ENCODE measurements at regions not wholly inside any gene's neighbourhood (a gene's known extent, or its start where the extent isn't known, plus 50 kb on each side); places are given as distances from the start of the nearest gene placed in this dataset.

DNA sequence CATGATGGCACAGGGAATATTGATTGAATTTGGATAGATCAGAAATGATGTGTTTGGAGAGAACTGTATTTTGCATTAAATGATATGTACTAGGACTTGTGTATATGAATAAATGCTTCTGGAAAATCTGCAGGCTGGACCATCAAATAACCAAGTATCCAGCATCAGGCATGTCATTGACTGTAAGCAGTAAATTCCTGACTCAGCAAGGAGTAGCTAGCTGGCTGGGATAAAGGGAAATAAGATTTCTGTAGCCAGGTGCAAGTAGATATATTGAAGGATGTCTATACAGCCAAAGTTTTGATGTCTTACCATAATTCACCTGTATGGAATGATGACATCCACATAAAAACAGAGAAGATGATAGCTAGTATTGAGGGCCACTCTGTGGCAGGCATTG lies 809.6 kb downstream of the CDH11 start:
- no peak overlapping the region for H3K27ac ChIP-seq (ENCODE audit: low read length)
- H3K27me3 ChIP-seq (ENCODE audit: insufficient read depth, low read depth, low read length) = no peaks in the 10 kb centered on the region
- H3K9me3 ChIP-seq (ENCODE audit: low read length) = no peaks in the 10 kb centered on the region
- no peak for TF ChIP-seq POLR2AphosphoS5 (IDR thresholded peaks at IDR 0.05)
- TF ChIP-seq RAD21 (conservative IDR thresholded peaks at IDR 0.05) = no peak
- TF ChIP-seq TAF1 (IDR thresholded peaks at IDR 0.05; ENCODE audit: low read depth) = no peak
- TF ChIP-seq SMC3 (conservative IDR thresholded peaks at IDR 0.05; ENCODE audit: poor library complexity) = no peak
- TF ChIP-seq, protein P1, sequence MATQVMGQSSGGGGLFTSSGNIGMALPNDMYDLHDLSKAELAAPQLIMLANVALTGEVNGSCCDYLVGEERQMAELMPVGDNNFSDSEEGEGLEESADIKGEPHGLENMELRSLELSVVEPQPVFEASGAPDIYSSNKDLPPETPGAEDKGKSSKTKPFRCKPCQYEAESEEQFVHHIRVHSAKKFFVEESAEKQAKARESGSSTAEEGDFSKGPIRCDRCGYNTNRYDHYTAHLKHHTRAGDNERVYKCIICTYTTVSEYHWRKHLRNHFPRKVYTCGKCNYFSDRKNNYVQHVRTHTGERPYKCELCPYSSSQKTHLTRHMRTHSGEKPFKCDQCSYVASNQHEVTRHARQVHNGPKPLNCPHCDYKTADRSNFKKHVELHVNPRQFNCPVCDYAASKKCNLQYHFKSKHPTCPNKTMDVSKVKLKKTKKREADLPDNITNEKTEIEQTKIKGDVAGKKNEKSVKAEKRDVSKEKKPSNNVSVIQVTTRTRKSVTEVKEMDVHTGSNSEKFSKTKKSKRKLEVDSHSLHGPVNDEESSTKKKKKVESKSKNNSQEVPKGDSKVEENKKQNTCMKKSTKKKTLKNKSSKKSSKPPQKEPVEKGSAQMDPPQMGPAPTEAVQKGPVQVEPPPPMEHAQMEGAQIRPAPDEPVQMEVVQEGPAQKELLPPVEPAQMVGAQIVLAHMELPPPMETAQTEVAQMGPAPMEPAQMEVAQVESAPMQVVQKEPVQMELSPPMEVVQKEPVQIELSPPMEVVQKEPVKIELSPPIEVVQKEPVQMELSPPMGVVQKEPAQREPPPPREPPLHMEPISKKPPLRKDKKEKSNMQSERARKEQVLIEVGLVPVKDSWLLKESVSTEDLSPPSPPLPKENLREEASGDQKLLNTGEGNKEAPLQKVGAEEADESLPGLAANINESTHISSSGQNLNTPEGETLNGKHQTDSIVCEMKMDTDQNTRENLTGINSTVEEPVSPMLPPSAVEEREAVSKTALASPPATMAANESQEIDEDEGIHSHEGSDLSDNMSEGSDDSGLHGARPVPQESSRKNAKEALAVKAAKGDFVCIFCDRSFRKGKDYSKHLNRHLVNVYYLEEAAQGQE (IDR thresholded peaks at IDR 0.05; ENCODE audit: borderline replicate concordance) = no peak
- no peak for TF ChIP-seq MXI1 (conservative IDR thresholded peaks at IDR 0.05; ENCODE audit: poor library complexity, severe bottlenecking)
- TF ChIP-seq EP300 (conservative IDR thresholded peaks at IDR 0.05; ENCODE audit: poor library complexity, severe bottlenecking) = no peak
- TF ChIP-seq, protein P2, sequence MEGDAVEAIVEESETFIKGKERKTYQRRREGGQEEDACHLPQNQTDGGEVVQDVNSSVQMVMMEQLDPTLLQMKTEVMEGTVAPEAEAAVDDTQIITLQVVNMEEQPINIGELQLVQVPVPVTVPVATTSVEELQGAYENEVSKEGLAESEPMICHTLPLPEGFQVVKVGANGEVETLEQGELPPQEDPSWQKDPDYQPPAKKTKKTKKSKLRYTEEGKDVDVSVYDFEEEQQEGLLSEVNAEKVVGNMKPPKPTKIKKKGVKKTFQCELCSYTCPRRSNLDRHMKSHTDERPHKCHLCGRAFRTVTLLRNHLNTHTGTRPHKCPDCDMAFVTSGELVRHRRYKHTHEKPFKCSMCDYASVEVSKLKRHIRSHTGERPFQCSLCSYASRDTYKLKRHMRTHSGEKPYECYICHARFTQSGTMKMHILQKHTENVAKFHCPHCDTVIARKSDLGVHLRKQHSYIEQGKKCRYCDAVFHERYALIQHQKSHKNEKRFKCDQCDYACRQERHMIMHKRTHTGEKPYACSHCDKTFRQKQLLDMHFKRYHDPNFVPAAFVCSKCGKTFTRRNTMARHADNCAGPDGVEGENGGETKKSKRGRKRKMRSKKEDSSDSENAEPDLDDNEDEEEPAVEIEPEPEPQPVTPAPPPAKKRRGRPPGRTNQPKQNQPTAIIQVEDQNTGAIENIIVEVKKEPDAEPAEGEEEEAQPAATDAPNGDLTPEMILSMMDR (IDR thresholded peaks at IDR 0.05; ENCODE audit: poor library complexity, severe bottlenecking) = no peak
- no peak for TF ChIP-seq EZH2 (IDR thresholded peaks at IDR 0.05; ENCODE audit: borderline replicate concordance, insufficient read depth, low read length, poor library complexity, severe bottlenecking)
- no peaks in the 10 kb centered on the region for H3K9me2 ChIP-seq (ENCODE audit: insufficient read depth, low read length)
- H3K4me2 ChIP-seq (ENCODE audit: low read length) = no peak overlapping the region
- H3K9ac ChIP-seq (ENCODE audit: low read length) = no peak overlapping the region
- no peaks in the 10 kb centered on the region for H4K20me1 ChIP-seq (ENCODE audit: insufficient read depth)
- no peak overlapping the region for H3K4me3 ChIP-seq (ENCODE audit: low read length)
- no peaks in the 10 kb centered on the region for H3K79me2 ChIP-seq (replicated peaks; ENCODE audit: insufficient read depth, low read length)
- no peak overlapping the region for H2AFZ ChIP-seq (ENCODE audit: low read depth, low read length)
- H3F3A ChIP-seq (ENCODE audit: insufficient read depth, low read length, poor library complexity, severe bottlenecking) = no peaks in the 10 kb centered on the region
- H3K36me3 ChIP-seq (ENCODE audit: insufficient read depth, low read length) = no peaks in the 10 kb centered on the region

DNA sequence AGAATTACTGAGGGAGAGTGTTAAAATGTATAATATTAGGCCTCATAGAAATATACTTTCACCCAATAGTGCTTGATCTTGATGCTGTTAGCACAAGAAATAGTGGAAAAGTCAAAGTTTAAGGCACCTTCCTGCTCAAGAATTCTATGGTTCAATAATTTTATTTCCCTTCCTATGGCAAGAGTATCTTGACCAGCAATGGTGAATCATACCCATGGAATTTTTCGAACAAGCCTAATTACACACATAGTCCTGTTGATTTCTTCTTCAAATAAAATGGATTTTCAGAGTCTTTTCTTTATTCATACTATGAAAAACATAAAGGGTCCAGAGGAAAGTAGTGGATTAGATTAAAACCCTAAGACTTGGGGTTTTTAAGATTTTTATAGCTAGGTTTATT lies 810.6 kb downstream of the CDH11 start:
- no peaks in the 10 kb centered on the region for H3K9me2 ChIP-seq (ENCODE audit: insufficient read depth, low read length)
- H3K9me3 ChIP-seq (ENCODE audit: low read length) = no peaks in the 10 kb centered on the region
- no peaks in the 10 kb centered on the region for H3K27me3 ChIP-seq (ENCODE audit: insufficient read depth, low read depth, low read length)
- H3K9ac ChIP-seq (ENCODE audit: low read length) = no peak overlapping the region
- H3K79me2 ChIP-seq (replicated peaks; ENCODE audit: insufficient read depth, low read length) = no peaks in the 10 kb centered on the region
- TF ChIP-seq, protein P2 (IDR thresholded peaks at IDR 0.05; ENCODE audit: poor library complexity, severe bottlenecking) = no peak
- TF ChIP-seq SMC3 (conservative IDR thresholded peaks at IDR 0.05; ENCODE audit: poor library complexity) (no peak), EP300 (conservative IDR thresholded peaks at IDR 0.05; ENCODE audit: poor library complexity, severe bottlenecking) (no peak), POLR2AphosphoS5 (IDR thresholded peaks at IDR 0.05) (no peak), MXI1 (conservative IDR thresholded peaks at IDR 0.05; ENCODE audit: poor library complexity, severe bottlenecking) (no peak), RAD21 (conservative IDR thresholded peaks at IDR 0.05) (no peak), TAF1 (IDR thresholded peaks at IDR 0.05; ENCODE audit: low read depth) (no peak)
- TF ChIP-seq, protein P1 (IDR thresholded peaks at IDR 0.05; ENCODE audit: borderline replicate concordance) = no peak
- no peak overlapping the region for H3K4me2 ChIP-seq (ENCODE audit: low read length)
- H3F3A ChIP-seq (ENCODE audit: insufficient read depth, low read length, poor library complexity, severe bottlenecking) = no peaks in the 10 kb centered on the region
- no peaks in the 10 kb centered on the region for H3K36me3 ChIP-seq (ENCODE audit: insufficient read depth, low read length)
- H3K27ac ChIP-seq (ENCODE audit: low read length) = no peak overlapping the region
- H3K4me3 ChIP-seq (ENCODE audit: low read length) = no peak overlapping the region
- H2AFZ ChIP-seq (ENCODE audit: low read depth, low read length) = no peak overlapping the region
- H4K20me1 ChIP-seq (ENCODE audit: insufficient read depth) = no peaks in the 10 kb centered on the region
